Smooth muscle cell (in vitro differentiated cells): ENCODE measurements at regions not wholly inside any gene's neighbourhood (a gene's known extent, or its start where the extent isn't known, plus 50 kb on each side); places are given as distances from the start of the nearest gene placed in this dataset.

Experiments
- DNase-seq: peaks from one replicate; lab custom pipeline; 2025; ENCODE audit not compliant: unreplicated experiment; lab: John Stamatoyannopoulos, UW
- H2AFZ ChIP-seq: fragments of 200-600 bp; sonication (generic); 2 replicates; pipeline ENCODE4 v1.6.0; 2016; ENCODE audit warnings: antibody characterized with exemption, low read depth, mild to moderate bottlenecking
- H3F3A ChIP-seq: fragments of 200-600 bp; sonication (generic); 2 replicates; pipeline ENCODE4 v1.6.0; 2017; ENCODE audit warnings: antibody characterized with exemption, low read depth
- H3K27ac ChIP-seq: fragments of 200-600 bp; sonication (generic); 2 replicates; pipeline ENCODE4 v1.5.1; 2016; ENCODE audit warnings: low read depth, mild to moderate bottlenecking
- H3K27me3 ChIP-seq: fragments of 200-600 bp; sonication (generic); 2 replicates; pipeline ENCODE4 v1.6.1; 2016; ENCODE audit warnings: low read depth, mild to moderate bottlenecking
- H3K36me3 ChIP-seq: fragments of 200-600 bp; sonication (generic); 2 replicates; pipeline ENCODE4 v1.5.1; 2016; ENCODE audit warnings: low read depth
- H3K4me1 ChIP-seq: fragments of 200-600 bp; sonication (generic); 2 replicates; pipeline ENCODE4 v1.5.1; 2016; ENCODE audit warnings: low read depth
- H3K4me2 ChIP-seq: fragments of 200-600 bp; sonication (generic); 2 replicates; pipeline ENCODE4 v1.6.0; 2016; ENCODE audit warnings: mild to moderate bottlenecking
- H3K4me3 ChIP-seq: fragments of 200-600 bp; sonication (generic); 2 replicates; pipeline ENCODE4 v1.5.1; 2016; ENCODE audit warnings: mild to moderate bottlenecking
- H3K79me2 ChIP-seq: fragments of 200-600 bp; sonication (generic); 2 replicates; pipeline ENCODE4 v1.6.0; 2016; ENCODE audit warnings: low read depth, mild to moderate bottlenecking
- H3K9ac ChIP-seq: fragments of 200-600 bp; sonication (generic); 2 replicates; pipeline ENCODE4 v1.6.0; 2016; ENCODE audit warnings: low read depth
- H3K9me3 ChIP-seq: fragments of 200-600 bp; sonication (generic); replicated peaks from 2 replicates; pipeline ENCODE4 v1.5.1; 2016; ENCODE audit warnings: low read depth
- H4K20me1 ChIP-seq: fragments of 200-600 bp; sonication (generic); 2 replicates; pipeline ENCODE4 v1.6.0; 2016; ENCODE audit warnings: low read depth
- WGBS: methylation state at CpG from one replicate; pipeline ENCODE4 v1.1.7; 2016; ENCODE audit warnings: low lambda C conversion rate; 5-methylcytosine and 5-hydroxymethylcytosine counted together
- TF ChIP-seq, protein P1 (sequence below): fragments of 200-600 bp; sonication (generic); IDR thresholded peaks from 2 replicates; pipeline ENCODE4 v1.5.1; 2017; ENCODE audit warnings: borderline replicate concordance, mild to moderate bottlenecking, antibody characterized with exemption; ENCODE audit not compliant: insufficient read depth, poor library complexity, severe bottlenecking

DNA sequence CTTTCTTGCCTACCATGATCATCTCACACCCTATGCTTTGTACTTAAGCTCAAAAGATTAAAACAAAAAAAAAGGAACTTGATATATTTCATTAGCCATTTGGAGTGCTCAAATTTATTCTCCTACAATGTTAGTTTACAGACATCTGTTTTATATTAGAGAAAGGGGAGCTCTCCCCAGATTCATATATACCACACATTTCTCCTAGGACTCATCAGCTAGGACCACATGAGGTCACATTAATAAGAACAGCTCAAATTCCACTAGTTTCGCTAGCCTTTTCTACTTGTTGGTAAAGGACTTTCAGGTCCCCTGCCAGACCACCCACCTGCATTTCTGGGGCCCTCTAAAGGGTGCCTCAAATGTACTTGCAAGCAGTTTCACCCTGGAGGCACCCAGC lies 151.2 kb upstream of the MMADHC start:
- peaks cover 6% of the 10 kb centered on the region for H3K4me1 ChIP-seq
- no peaks in the 10 kb centered on the region for H4K20me1 ChIP-seq
- H3K4me3 ChIP-seq, result no peak overlapping the region
- H3F3A ChIP-seq, result peaks cover 16% of the 10 kb centered on the region
- TF ChIP-seq, protein P1, sequence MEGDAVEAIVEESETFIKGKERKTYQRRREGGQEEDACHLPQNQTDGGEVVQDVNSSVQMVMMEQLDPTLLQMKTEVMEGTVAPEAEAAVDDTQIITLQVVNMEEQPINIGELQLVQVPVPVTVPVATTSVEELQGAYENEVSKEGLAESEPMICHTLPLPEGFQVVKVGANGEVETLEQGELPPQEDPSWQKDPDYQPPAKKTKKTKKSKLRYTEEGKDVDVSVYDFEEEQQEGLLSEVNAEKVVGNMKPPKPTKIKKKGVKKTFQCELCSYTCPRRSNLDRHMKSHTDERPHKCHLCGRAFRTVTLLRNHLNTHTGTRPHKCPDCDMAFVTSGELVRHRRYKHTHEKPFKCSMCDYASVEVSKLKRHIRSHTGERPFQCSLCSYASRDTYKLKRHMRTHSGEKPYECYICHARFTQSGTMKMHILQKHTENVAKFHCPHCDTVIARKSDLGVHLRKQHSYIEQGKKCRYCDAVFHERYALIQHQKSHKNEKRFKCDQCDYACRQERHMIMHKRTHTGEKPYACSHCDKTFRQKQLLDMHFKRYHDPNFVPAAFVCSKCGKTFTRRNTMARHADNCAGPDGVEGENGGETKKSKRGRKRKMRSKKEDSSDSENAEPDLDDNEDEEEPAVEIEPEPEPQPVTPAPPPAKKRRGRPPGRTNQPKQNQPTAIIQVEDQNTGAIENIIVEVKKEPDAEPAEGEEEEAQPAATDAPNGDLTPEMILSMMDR, result no peak
- H2AFZ ChIP-seq, result no peak overlapping the region
- no peaks in the 10 kb centered on the region for H3K79me2 ChIP-seq
- H3K27ac ChIP-seq, result no peak overlapping the region
- H3K36me3 ChIP-seq, result no peaks in the 10 kb centered on the region
- H3K9me3 ChIP-seq, result no peaks in the 10 kb centered on the region
- no peak for DNase-seq
- 100% methylated on average over 1 of the region's 1 CpG for WGBS
- no peaks in the 10 kb centered on the region for H3K27me3 ChIP-seq
- H3K9ac ChIP-seq, result no peak overlapping the region
- no peak overlapping the region for H3K4me2 ChIP-seq

DNA sequence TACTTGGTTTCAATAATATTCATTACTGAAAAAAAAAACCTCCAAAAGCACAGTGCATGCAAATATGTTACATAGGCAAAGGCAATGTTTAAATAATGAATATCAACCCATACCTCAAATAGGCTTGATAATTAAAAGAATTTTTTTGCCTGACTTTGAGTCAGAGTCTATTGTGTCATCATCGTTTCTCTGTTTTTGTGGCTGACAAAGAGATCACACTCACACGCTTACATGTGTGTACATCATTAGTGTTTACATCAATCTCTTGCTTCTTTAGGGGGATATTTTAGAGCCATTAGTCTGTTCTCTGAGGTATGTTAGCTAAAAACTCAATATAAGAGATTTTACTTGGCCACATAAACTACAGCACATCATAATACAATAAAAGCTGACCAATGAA lies 150.3 kb upstream of the MMADHC start:
- peaks cover 18% of the 10 kb centered on the region for H3F3A ChIP-seq
- no peak overlapping the region for H3K9ac ChIP-seq
- H3K4me1 ChIP-seq, result peaks cover 6% of the 10 kb centered on the region
- no peak overlapping the region for H3K4me3 ChIP-seq
- no peak for DNase-seq
- no peak overlapping the region for H3K4me2 ChIP-seq
- no peaks in the 10 kb centered on the region for H3K36me3 ChIP-seq
- 90% methylated on average over 2 of the region's 2 CpGs for WGBS
- H2AFZ ChIP-seq, result no peak overlapping the region
- no peaks in the 10 kb centered on the region for H3K27me3 ChIP-seq
- no peaks in the 10 kb centered on the region for H3K9me3 ChIP-seq
- no peak overlapping the region for H3K27ac ChIP-seq
- TF ChIP-seq, protein P1, result no peak
- H4K20me1 ChIP-seq, result no peaks in the 10 kb centered on the region
- no peaks in the 10 kb centered on the region for H3K79me2 ChIP-seq

DNA sequence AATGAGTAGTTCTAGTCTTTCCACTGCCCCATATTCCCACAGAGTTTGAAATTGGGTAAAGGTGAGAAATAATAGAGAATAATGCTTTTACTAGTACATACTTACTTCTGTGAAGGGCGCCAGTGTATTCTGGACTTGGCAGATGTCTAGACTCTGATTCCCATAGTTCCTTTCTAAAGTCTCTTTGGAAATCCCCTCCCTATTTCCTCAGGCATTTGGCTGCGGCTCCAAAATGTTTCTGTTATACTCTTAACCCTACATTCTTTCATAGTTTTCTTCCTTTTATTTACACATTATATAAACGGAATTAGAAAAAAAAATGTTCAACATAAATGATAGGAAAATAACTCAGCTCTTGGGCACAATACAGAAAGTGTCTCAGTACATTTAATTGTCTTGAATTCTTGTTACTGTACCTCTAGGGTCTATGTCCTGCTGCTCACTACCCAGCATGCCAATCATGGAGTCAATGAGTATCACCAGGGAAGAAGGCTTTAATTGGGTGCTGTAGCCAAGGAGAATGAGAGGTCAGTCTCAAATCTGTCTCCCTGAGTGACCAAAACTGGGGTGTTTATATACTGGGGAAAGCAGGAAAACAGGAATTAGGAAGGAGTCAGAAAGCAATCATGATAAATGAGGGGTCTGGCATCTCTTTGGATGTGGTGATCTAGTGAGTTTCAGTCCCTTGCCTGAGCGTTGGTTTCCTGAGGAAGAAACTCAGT lies 147.8 kb upstream of the MMADHC start:
- H2AFZ ChIP-seq, result no peak overlapping the region
- TF ChIP-seq, protein P1, result no peak
- H3K27ac ChIP-seq, result no peak overlapping the region
- no peaks in the 10 kb centered on the region for H3K36me3 ChIP-seq
- H3K79me2 ChIP-seq, result no peaks in the 10 kb centered on the region
- no peak overlapping the region for H3K9ac ChIP-seq
- no peaks in the 10 kb centered on the region for H3K27me3 ChIP-seq
- H3K4me1 ChIP-seq, result no peaks in the 10 kb centered on the region
- peaks cover 6% of the 10 kb centered on the region for H3F3A ChIP-seq
- H3K4me3 ChIP-seq, result no peak overlapping the region
- no peak for DNase-seq
- 95% methylated on average over 4 of the region's 4 CpGs for WGBS
- no peaks in the 10 kb centered on the region for H3K9me3 ChIP-seq
- H4K20me1 ChIP-seq, result no peaks in the 10 kb centered on the region
- H3K4me2 ChIP-seq, result no peak overlapping the region
